CD4-positive, alpha-beta memory T cell (primary cell): ENCODE measurements at regions not wholly inside any gene's neighbourhood (a gene's known extent, or its start where the extent isn't known, plus 50 kb on each side); places are given as distances from the start of the nearest gene placed in this dataset.
"Not testable (repeated sequence)": the region's sequence is repeated elsewhere in the genome, so short reads cannot be mapped to it uniquely, and the experiment has no call there.

ENCODE experiments used
- CTCF ChIA-PET: fragments of 350-600 bp; sonication (Branson Sonifier 250); formaldehyde crosslinking; loops from one replicate; lab custom pipeline; 2021; ENCODE audit warnings: inconsistent platforms; ENCODE audit not compliant: partially characterized antibody; lab: Charles Lee
- POLR2A ChIA-PET: fragments of 350-600 bp; sonication (Branson Sonifier 250); formaldehyde crosslinking; loops from one replicate; lab custom pipeline; 2021; ENCODE audit not compliant: partially characterized antibody; lab: Charles Lee
- DNase-seq, 5 donors: peaks; one replicate each; pipeline versions ENCODE4 v3.0.0 to v3.0.0-alpha.2; 2020 to 2022; ENCODE audit warnings: mixed read lengths in 1 of 5
- H3K27ac ChIP-seq: one replicate; pipeline ENCODE4 v1.7.0; 2013; ENCODE audit warnings: low read depth, low read length
- H3K27me3 ChIP-seq: 2 replicates; pipeline ENCODE4 v1.7.0; 2013; ENCODE audit warnings: mild to moderate bottlenecking, low read length, moderate library complexity; ENCODE audit not compliant: insufficient read depth
- H3K36me3 ChIP-seq: 2 replicates; pipeline ENCODE4 v1.7.0; 2013; ENCODE audit warnings: mild to moderate bottlenecking, low read length, moderate library complexity; ENCODE audit not compliant: insufficient read depth
- H3K4me1 ChIP-seq: 2 replicates; pipeline ENCODE4 v1.7.0; 2013; ENCODE audit warnings: mild to moderate bottlenecking, low read length, moderate library complexity; ENCODE audit not compliant: insufficient read depth
- H3K4me3 ChIP-seq, 2 donors: one replicate each; pipeline ENCODE4 v1.7.0; 2013; ENCODE audit warnings: low read length in 2 of 2, mild to moderate bottlenecking in 1 of 2
- H3K9me3 ChIP-seq, 2 donors: one replicate each; pipeline ENCODE4 v1.7.0; 2013; ENCODE audit warnings: low read length in 2 of 2, control low read depth in 1 of 2; ENCODE audit not compliant: control insufficient read depth in 1 of 2
- H3K27ac Mint-ChIP-seq, 7 donors: one replicate each; pipeline ENCODE4 v1.8.0; 2020 to 2021; ENCODE audit warnings: mixed read lengths in 7 of 7, mild to moderate bottlenecking in 6 of 7, inconsistent platforms in 3 of 7, moderate library complexity in 3 of 7
- H3K27me3 Mint-ChIP-seq, 2 donors: one replicate each; pipeline ENCODE4 v1.8.0; 2020 to 2021; ENCODE audit warnings: mixed read lengths in 2 of 2
- H3K36me3 Mint-ChIP-seq, 2 donors: one replicate each; pipeline ENCODE4 v1.8.0; 2020 to 2021; ENCODE audit warnings: mixed read lengths in 2 of 2, inconsistent platforms in 1 of 2, mild to moderate bottlenecking in 1 of 2
- H3K4me1 Mint-ChIP-seq, 4 donors: one replicate each; pipeline ENCODE4 v1.8.0; 2020 to 2021; ENCODE audit warnings: mixed read lengths in 4 of 4, mild to moderate bottlenecking in 1 of 4
- H3K4me3 Mint-ChIP-seq, 8 donors: one replicate each; pipeline ENCODE4 v1.8.0; 2020 to 2021; ENCODE audit warnings: mixed read lengths in 8 of 8, mild to moderate bottlenecking in 7 of 8, moderate library complexity in 6 of 8, inconsistent platforms in 3 of 8
- H3K9me3 Mint-ChIP-seq, 8 donors: one replicate each; pipeline ENCODE4 v1.8.0; 2020 to 2021; ENCODE audit warnings: mixed read lengths in 8 of 8, mild to moderate bottlenecking in 5 of 8, inconsistent platforms in 3 of 8, moderate library complexity in 1 of 8
- intact Hi-C: fragments of 100-400 bp; cut with micrococcal nuclease; formaldehyde crosslinking; loops from one replicate; pipeline ENCODE4 v1.15.1; 2023

- CTCF ChIA-PET, result no interaction called here
- Histone ChIP-seq H3K4me3 (no peak overlapping the region), H3K4me1 (no peaks in the 10 kb centered on the region), H3K27me3 (no peaks in the 10 kb centered on the region), H3K9me3 (no peaks in the 10 kb centered on the region), H3K36me3 (no peaks in the 10 kb centered on the region), H3K27ac (no peak overlapping the region)
- intact Hi-C loops, result no loop called here
- H3K4me1 Mint-ChIP-seq, result no peaks in the 10 kb centered on the region
- no peak for DNase-seq
- POLR2A ChIA-PET, result no interaction called here
- no peak overlapping the region for H3K4me3 Mint-ChIP-seq
- no peak overlapping the region for H3K27ac Mint-ChIP-seq
- H3K27me3 Mint-ChIP-seq, result peaks cover 11 to 14% of the 10 kb centered on the region in 2 donors
- no peaks in the 10 kb centered on the region for H3K36me3 Mint-ChIP-seq
- peaks cover 0 to 47% (median 17%) of the 10 kb centered on the region in 8 donors for H3K9me3 Mint-ChIP-seq
Observed at GRCh38 chr13:100794575-100794974, 120.0 kb upstream of the TMTC4 start.

GRCh38 chr13:100790405-100790804 lies 115.8 kb upstream of the TMTC4 start:
- H3K27ac Mint-ChIP-seq, result no peak overlapping the region
- H3K4me1 Mint-ChIP-seq, result no peaks in the 10 kb centered on the region
- CTCF ChIA-PET, result no interaction called here
- Histone ChIP-seq H3K36me3 (no peaks in the 10 kb centered on the region), H3K4me1 (no peaks in the 10 kb centered on the region), H3K27me3 (no peaks in the 10 kb centered on the region), H3K4me3 (no peak overlapping the region), H3K27ac (no peak overlapping the region), H3K9me3 (no peaks in the 10 kb centered on the region)
- intact Hi-C loops, result no loop called here
- H3K9me3 Mint-ChIP-seq, result peaks cover 2 to 44% (median 13%) of the 10 kb centered on the region in 8 donors
- peaks cover 26 to 29% of the 10 kb centered on the region in 2 donors for H3K27me3 Mint-ChIP-seq
- H3K4me3 Mint-ChIP-seq, result no peak overlapping the region
- H3K36me3 Mint-ChIP-seq, result no peaks in the 10 kb centered on the region
- no peak for DNase-seq
- POLR2A ChIA-PET, result no interaction called here

- Mint-ChIP-seq H3K4me3 (no peak overlapping the region), H3K36me3 (no peaks in the 10 kb centered on the region), H3K9me3 (peaks cover 2 to 40% (median 13%) of the 10 kb centered on the region in 8 donors), H3K27ac (no peak overlapping the region), H3K4me1 (no peaks in the 10 kb centered on the region), H3K27me3 (peaks cover 26 to 29% of the 10 kb centered on the region in 2 donors)
- Histone ChIP-seq H3K4me1 (no peaks in the 10 kb centered on the region), H3K36me3 (no peaks in the 10 kb centered on the region), H3K4me3 (no peak overlapping the region), H3K9me3 (no peaks in the 10 kb centered on the region), H3K27ac (no peak overlapping the region), H3K27me3 (no peaks in the 10 kb centered on the region)
- POLR2A ChIA-PET, result no interaction called here
- intact Hi-C loops, result no loop called here
- no peak for DNase-seq
- CTCF ChIA-PET, result no interaction called here
Observed at GRCh38 chr13:100789968-100790367, 115.4 kb upstream of the TMTC4 start.

- no peak overlapping the region for H3K27ac Mint-ChIP-seq
- no peaks in the 10 kb centered on the region for H3K4me1 Mint-ChIP-seq
- no peaks in the 10 kb centered on the region for H3K9me3 ChIP-seq
- POLR2A ChIA-PET, result no interaction called here
- no peaks in the 10 kb centered on the region for H3K27me3 ChIP-seq
- CTCF ChIA-PET, result no interaction called here
- intact Hi-C loops, result no loop called here
- peaks cover 2 to 35% (median 13%) of the 10 kb centered on the region in 8 donors for H3K9me3 Mint-ChIP-seq
- no peaks in the 10 kb centered on the region for H3K36me3 ChIP-seq
- H3K27me3 Mint-ChIP-seq, result peaks cover 26 to 29% of the 10 kb centered on the region in 2 donors
- no peak overlapping the region for H3K4me3 Mint-ChIP-seq
- no peak for DNase-seq
- no peak overlapping the region for H3K27ac ChIP-seq
- H3K4me1 ChIP-seq, result no peaks in the 10 kb centered on the region
- no peak overlapping the region for H3K4me3 ChIP-seq
- no peaks in the 10 kb centered on the region for H3K36me3 Mint-ChIP-seq
Observed at GRCh38 chr13:100789481-100789880, 114.9 kb upstream of the TMTC4 start.

- DNase-seq, result no peak
- intact Hi-C loops, result no loop called here
- H3K4me1 Mint-ChIP-seq, result no peaks in the 10 kb centered on the region
- no peaks in the 10 kb centered on the region for H3K9me3 ChIP-seq
- H3K36me3 Mint-ChIP-seq, result no peaks in the 10 kb centered on the region
- H3K4me3 Mint-ChIP-seq, result no peak overlapping the region
- H3K27ac ChIP-seq, result no peak overlapping the region
- H3K27me3 Mint-ChIP-seq, result peaks cover 30 to 31% of the 10 kb centered on the region in 2 donors
- no peaks in the 10 kb centered on the region for H3K36me3 ChIP-seq
- no peaks in the 10 kb centered on the region for H3K4me1 ChIP-seq
- H3K9me3 Mint-ChIP-seq, result peaks cover 2 to 30% (median 12%) of the 10 kb centered on the region in 8 donors
- ChIA-PET POLR2A (no interaction called here), CTCF (no interaction called here)
- no peak overlapping the region for H3K27ac Mint-ChIP-seq
- no peak overlapping the region for H3K4me3 ChIP-seq
- no peaks in the 10 kb centered on the region for H3K27me3 ChIP-seq
Observed at GRCh38 chr13:100789025-100789424, 114.4 kb upstream of the TMTC4 start.

- intact Hi-C loops, result no loop called here
- CTCF ChIA-PET, result no interaction called here
- H3K27me3 Mint-ChIP-seq, result peaks cover 30 to 32% of the 10 kb centered on the region in 2 donors
Observed at GRCh38 chr13:100788540-100788939, 113.9 kb upstream of the TMTC4 start.

GRCh38 chr13:100787899-100788298 lies 113.3 kb upstream of the TMTC4 start:
- H3K27me3 Mint-ChIP-seq, result peaks cover 25 to 35% of the 10 kb centered on the region in 2 donors
- Histone ChIP-seq H3K4me3 (no peak overlapping the region), H3K27me3 (no peaks in the 10 kb centered on the region), H3K4me1 (no peaks in the 10 kb centered on the region), H3K9me3 (no peaks in the 10 kb centered on the region), H3K36me3 (no peaks in the 10 kb centered on the region), H3K27ac (no peak overlapping the region)
- H3K36me3 Mint-ChIP-seq, result no peaks in the 10 kb centered on the region
- peaks cover 2 to 23% (median 8%) of the 10 kb centered on the region in 8 donors for H3K9me3 Mint-ChIP-seq
- POLR2A ChIA-PET, result no interaction called here
- no peak for DNase-seq
- H3K4me3 Mint-ChIP-seq, result no peak overlapping the region
- intact Hi-C loops, result no loop called here
- H3K27ac Mint-ChIP-seq, result no peak overlapping the region
- no peaks in the 10 kb centered on the region for H3K4me1 Mint-ChIP-seq
- CTCF ChIA-PET, result no interaction called here

More at GRCh38 chr13:100788540-100788939, 113.9 kb upstream of the TMTC4 start:
- H3K4me3 Mint-ChIP-seq, result no peak overlapping the region
- Histone ChIP-seq H3K4me3 (no peak overlapping the region), H3K36me3 (no peaks in the 10 kb centered on the region), H3K27me3 (no peaks in the 10 kb centered on the region), H3K4me1 (no peaks in the 10 kb centered on the region), H3K27ac (no peak overlapping the region), H3K9me3 (no peaks in the 10 kb centered on the region)
- POLR2A ChIA-PET, result no interaction called here
- H3K27ac Mint-ChIP-seq, result no peak overlapping the region
- no peaks in the 10 kb centered on the region for H3K36me3 Mint-ChIP-seq
- no peaks in the 10 kb centered on the region for H3K4me1 Mint-ChIP-seq
- DNase-seq, result no peak
- peaks cover 2 to 29% (median 11%) of the 10 kb centered on the region in 8 donors for H3K9me3 Mint-ChIP-seq

- CTCF ChIA-PET, POLR2A ChIA-PET: not testable (repeated sequence)
Observed at GRCh38 chr13:100776686-100777085, 102.1 kb upstream of the TMTC4 start.

More at GRCh38 chr13:100776686-100777085, 102.1 kb upstream of the TMTC4 start:
- H3K27ac ChIP-seq, H3K36me3 Mint-ChIP-seq, H3K27me3 Mint-ChIP-seq, H3K27me3 ChIP-seq, H3K4me1 ChIP-seq, H3K4me3 ChIP-seq, DNase-seq, intact Hi-C loops, H3K4me3 Mint-ChIP-seq, H3K9me3 ChIP-seq, H3K27ac Mint-ChIP-seq, H3K36me3 ChIP-seq: not testable (repeated sequence)
- H3K9me3 Mint-ChIP-seq, result peaks cover 0 to 10% (median 3%) of the 10 kb centered on the region in 8 donors
- H3K4me1 Mint-ChIP-seq, result peaks cover 0 to 12% (median 4%) of the 10 kb centered on the region in 4 donors
